ENCODE measurements at regions not wholly inside any gene's neighbourhood (a gene's known extent, or its start where the extent isn't known, plus 50 kb on each side); places are given as distances from the start of the nearest gene placed in this dataset.

GRCh38 chr5:23823521-23823920 lies 316.1 kb downstream of the PRDM9 start:
- 77 to 79% methylated on average over 8 of the region's 8 CpGs for WGBS, 2 donors
- H3K4me3 ChIP-seq (ENCODE audit: low read depth, poor library complexity, severe bottlenecking), result no peak overlapping the region
- intact Hi-C loops (cut with DNase I; ENCODE audit: low total_unique reads), result no loop called here
- no peak for DNase-seq (ENCODE audit: low spot score in 2 of 2)
- TF ChIP-seq CTCF (IDR thresholded peaks at IDR 0.05), result no peak
- TF ChIP-seq POLR2A (IDR thresholded peaks at IDR 0.05), result no peak

DNA sequence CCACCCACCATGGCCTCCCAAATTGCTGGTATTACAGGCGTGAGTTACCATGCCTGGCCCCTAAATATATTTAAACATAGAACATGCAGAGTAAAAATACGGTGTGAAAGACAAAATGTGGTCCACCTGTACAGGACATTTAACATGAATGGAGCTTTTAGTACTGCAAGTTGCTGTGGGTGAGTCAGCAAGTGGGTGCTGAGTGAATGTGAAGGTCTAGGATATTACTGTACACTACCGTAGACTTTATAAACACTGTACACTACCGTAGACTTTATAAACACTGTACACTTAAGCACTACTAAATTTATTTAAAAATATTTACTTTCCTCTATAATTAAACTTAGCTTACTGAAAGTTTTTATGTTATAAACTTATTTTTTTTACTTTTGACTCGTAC lies 317.8 kb downstream of the PRDM9 start:
- no peak for DNase-seq (ENCODE audit: low spot score in 2 of 2)
- intact Hi-C loops (cut with DNase I; ENCODE audit: low total_unique reads), result no loop called here
- WGBS, 2 donors, result 89 to 93% methylated on average over 5 of the region's 5 CpGs
- no peak overlapping the region for H3K4me3 ChIP-seq (ENCODE audit: low read depth, poor library complexity, severe bottlenecking)
- TF ChIP-seq POLR2A (IDR thresholded peaks at IDR 0.05), result no peak
- no peak for TF ChIP-seq CTCF (IDR thresholded peaks at IDR 0.05)

GRCh38 chr5:23840083-23840482 lies 332.7 kb downstream of the PRDM9 start:
- TF ChIP-seq POLR2A (IDR thresholded peaks at IDR 0.05) (no peak), CTCF (IDR thresholded peaks at IDR 0.05) (no peak)
- intact Hi-C loops (cut with DNase I; ENCODE audit: low total_unique reads), result no loop called here
- DNase-seq (ENCODE audit: low spot score in 2 of 2), result no peak
- H3K4me3 ChIP-seq (ENCODE audit: low read depth, poor library complexity, severe bottlenecking), result no peak overlapping the region

DNA sequence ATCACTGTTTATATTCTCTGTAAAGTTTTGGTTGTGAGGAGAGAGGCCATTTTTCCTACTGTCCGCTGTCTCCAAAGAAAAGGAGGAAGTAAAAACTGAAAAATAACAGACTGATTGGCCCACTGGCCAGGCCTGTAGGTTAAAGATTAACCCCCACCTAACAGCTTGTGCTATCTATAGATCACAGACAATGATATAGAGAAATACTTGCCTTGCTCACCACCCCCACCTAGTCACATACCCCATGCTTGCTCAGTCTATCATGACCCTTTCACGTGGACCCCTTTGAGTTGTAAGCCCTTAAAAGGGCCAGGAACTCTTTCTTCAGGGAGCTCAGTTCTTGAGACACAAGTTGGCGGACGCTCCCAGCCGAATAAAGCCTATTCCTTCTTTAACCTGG lies 357.4 kb downstream of the PRDM9 start:
- WGBS, 2 donors, result 80 to 85% methylated on average over 5 of the region's 5 CpGs
- H3K4me3 ChIP-seq (ENCODE audit: low read depth, poor library complexity, severe bottlenecking), result no peak overlapping the region
- intact Hi-C loops (cut with DNase I; ENCODE audit: low total_unique reads), result no loop called here
- no peak for TF ChIP-seq CTCF (IDR thresholded peaks at IDR 0.05)
- no peak for TF ChIP-seq POLR2A (IDR thresholded peaks at IDR 0.05)
- DNase-seq (ENCODE audit: low spot score in 2 of 2), result no peak

- no peak overlapping the region for H3K4me3 ChIP-seq (ENCODE audit: low read depth, poor library complexity, severe bottlenecking)
- 93 to 99% methylated on average over 3 of the region's 3 CpGs for WGBS, 2 donors
- intact Hi-C loops (cut with DNase I; ENCODE audit: low total_unique reads), result no loop called here
- TF ChIP-seq CTCF (IDR thresholded peaks at IDR 0.05) (no peak), POLR2A (IDR thresholded peaks at IDR 0.05) (no peak)
- DNase-seq (ENCODE audit: low spot score in 2 of 2), result no peak
Observed at GRCh38 chr5:23877847-23878246, 370.4 kb downstream of the PRDM9 start.

DNA sequence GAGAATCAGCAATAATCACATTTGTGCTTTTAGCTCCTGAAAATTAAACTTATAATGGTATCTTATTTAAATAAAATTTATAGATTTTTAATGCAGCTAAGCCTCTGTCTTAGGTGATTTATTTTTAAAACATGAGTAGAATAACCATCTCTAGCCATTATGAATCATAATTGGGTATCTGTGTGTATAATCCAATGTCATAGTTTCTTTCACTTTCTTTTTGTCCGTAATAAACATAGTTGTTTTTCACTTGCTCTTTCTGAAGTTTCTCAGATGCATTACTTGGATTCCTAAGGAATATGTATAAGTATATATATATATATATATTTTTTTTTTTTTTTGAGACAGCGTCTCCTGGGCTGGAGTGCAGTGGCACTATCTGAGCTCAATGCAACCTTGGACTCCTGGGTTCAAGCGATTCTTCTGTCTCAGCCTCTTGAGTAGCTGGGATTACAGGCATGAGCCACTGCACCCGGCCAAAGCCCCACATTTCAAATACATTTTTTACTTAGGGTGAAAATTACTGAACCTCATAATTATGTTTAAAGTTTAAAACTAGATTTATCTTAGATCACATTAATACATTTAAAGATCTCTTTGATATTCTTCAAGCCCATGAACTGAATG lies 377.1 kb downstream of the PRDM9 start:
- DNase-seq (ENCODE audit: low spot score in 2 of 2), result no peak
- WGBS, 2 donors, result 75 to 79% methylated on average over 4 of the region's 4 CpGs
- H3K4me3 ChIP-seq (ENCODE audit: low read depth, poor library complexity, severe bottlenecking), result no peak overlapping the region
- no peak for TF ChIP-seq CTCF (IDR thresholded peaks at IDR 0.05)
- no peak for TF ChIP-seq POLR2A (IDR thresholded peaks at IDR 0.05)
- intact Hi-C loops (cut with DNase I; ENCODE audit: low total_unique reads), result no loop called here

Measured in lower leg skin (tissue), 4 donors.